ENCODE measurements at regions not wholly inside any gene's neighbourhood (a gene's known extent, or its start where the extent isn't known, plus 50 kb on each side); places are given as distances from the start of the nearest gene placed in this dataset.

- RAD21 ChIA-PET (ENCODE audit: low non-redundant PET in 1 of 2, low total read pairs in 2 of 2, uncharacterized antibody in 2 of 2, unreplicated experiment in 2 of 2) = no interaction called here
- CTCF ChIA-PET = no interaction called here
- ATAC-seq (no peak), DNase-seq (ENCODE audit: low read depth, low spot score) (no peak)
- H3K36me3 ChIP-seq (ENCODE audit: control insufficient read depth in 1 of 2, insufficient read depth in 2 of 2, low read length in 2 of 2) = no peaks in the 10 kb centered on the region
- intact Hi-C loops (cut with micrococcal nuclease) = no loop called here
- no peaks in the 10 kb centered on the region for H3K9me2 ChIP-seq (ENCODE audit: insufficient read depth)
- H4K20me1 ChIP-seq (ENCODE audit: insufficient read depth) = no peaks in the 10 kb centered on the region
- peaks cover 2 to 16% of the 10 kb centered on the region in 2 experiments; a peak in 2 of 4 replicates for H3K4me1 ChIP-seq (ENCODE audit: control insufficient read depth in 1 of 2, insufficient read depth in 2 of 2, low read length in 2 of 2)
- no TSS peak for BruUV-seq (replicated peaks)
- POLR2A ChIA-PET = no interaction called here
- H3K9me3 ChIP-seq (ENCODE audit: control insufficient read depth in 1 of 2, insufficient read depth in 1 of 2, low read depth in 1 of 2, low read length in 2 of 2) = no peaks in the 10 kb centered on the region
- no peaks in the 10 kb centered on the region for H3K27me3 ChIP-seq (ENCODE audit: insufficient read depth, low read length)
- no peak overlapping the region for H3K4me3 ChIP-seq (replicated peaks in 1 of 2; ENCODE audit: low read depth in 1 of 2, low read length in 2 of 2)
- TF ChIP-seq ZFX (IDR thresholded peaks at IDR 0.05) = no peak
- no peak for TF ChIP-seq SIN3A (IDR thresholded peaks at IDR 0.05; ENCODE audit: low read depth)
- no peak for TF ChIP-seq YY1 (IDR thresholded peaks at IDR 0.05; ENCODE audit: extremely low read depth, insufficient replicate concordance, low read depth, low read length)
- no peak for TF ChIP-seq CEBPB (IDR thresholded peaks at IDR 0.05; ENCODE audit: low read depth)
- no peak for TF ChIP-seq TCF7L2 (IDR thresholded peaks at IDR 0.05; ENCODE audit: borderline replicate concordance, extremely low read depth, insufficient read depth, insufficient read length)
- TF ChIP-seq EZH2 (IDR thresholded peaks at IDR 0.05) = no peak
- TF ChIP-seq CBX3 (IDR thresholded peaks at IDR 0.05; ENCODE audit: low read depth) = no peak
- TF ChIP-seq ZNF274 (IDR thresholded peaks at IDR 0.05; ENCODE audit: low read depth, low read length) = no peak
- TF ChIP-seq MAX (IDR thresholded peaks at IDR 0.05) = no peak
- TF ChIP-seq ZBTB33 (IDR thresholded peaks at IDR 0.05; ENCODE audit: extremely low read depth, insufficient replicate concordance, low read length) = no peak
- TF ChIP-seq FOSL1 (IDR thresholded peaks at IDR 0.05; ENCODE audit: low read depth) = no peak
- no peak for TF ChIP-seq EZH2phosphoT487 (IDR thresholded peaks at IDR 0.05; ENCODE audit: borderline replicate concordance)
- no peak for TF ChIP-seq POLR2AphosphoS5 (IDR thresholded peaks at IDR 0.05; ENCODE audit: low read depth, low read length)
- no peak for TF ChIP-seq RAD21 (IDR thresholded peaks at IDR 0.05; ENCODE audit: low read depth)
- H3K79me2 ChIP-seq (ENCODE audit: insufficient read depth, low read length) = no peaks in the 10 kb centered on the region
- peak overlapping the region; percentile 65 for H2AFZ ChIP-seq (ENCODE audit: low read depth, low read length, poor library complexity, severe bottlenecking)
- H3K27ac ChIP-seq (ENCODE audit: low read depth, low read length) = no peak overlapping the region
- no peak overlapping the region for H3K9ac ChIP-seq (ENCODE audit: low read length)
- H3K4me2 ChIP-seq (ENCODE audit: low read length) = peak overlapping the region; percentile 37; the same call in 1 of the 2 replicates
Measured at GRCh38 chr4:189022440-189023035, 883.3 kb downstream of the TRIML1 start.
